ENCODE measurements at regions not wholly inside any gene's neighbourhood (a gene's known extent, or its start where the extent isn't known, plus 50 kb on each side); places are given as distances from the start of the nearest gene placed in this dataset.

- no peak for TF ChIP-seq ZBTB40 (IDR thresholded peaks at IDR 0.05; ENCODE audit: borderline replicate concordance)
- TF ChIP-seq PAX8 (IDR thresholded peaks at IDR 0.05): no peak
- no peak for TF ChIP-seq CEBPZ (IDR thresholded peaks at IDR 0.05; ENCODE audit: low read depth, low read length)
- no peak for TF ChIP-seq NR2C1 (IDR thresholded peaks at IDR 0.05)
- TF ChIP-seq BCLAF1 (IDR thresholded peaks at IDR 0.05): no peak
- no peak for TF ChIP-seq NR2F1 (conservative IDR thresholded peaks at IDR 0.05)
- TF ChIP-seq POLR2AphosphoS2 (IDR thresholded peaks at IDR 0.05; ENCODE audit: low read depth, low read length): no peak
- no peak for TF ChIP-seq ZZZ3 (IDR thresholded peaks at IDR 0.05; ENCODE audit: control insufficient read depth, insufficient read length, low read depth)
- TF ChIP-seq ZNF592 (IDR thresholded peaks at IDR 0.05): no peak
- no peak for TF ChIP-seq BCL11A (IDR thresholded peaks at IDR 0.05; ENCODE audit: low read depth, low read length)
Observed at GRCh38 chr1:199303035-199303434, 664.2 kb downstream of the PTPRC start (continued).
